HG03469 (cell line): ENCODE measurements at regions not wholly inside any gene's neighbourhood (a gene's known extent, or its start where the extent isn't known, plus 50 kb on each side); places are given as distances from the start of the nearest gene placed in this dataset.

Experiments used
- ATAC-seq: cut with Tn5 transposase; IDR thresholded peaks from one replicate; pipeline ENCODE4 v1.9.1; 2021; ENCODE audit warnings: mild to moderate bottlenecking, moderate library complexity, moderate number of reproducible peaks; ENCODE audit not compliant: unreplicated experiment

- ATAC-seq, result no peak
These were observed 199.8 kb upstream of the NAV3 start for GRCh38 chr12:77630790-77631445.

GRCh38 chr12:77630344-77630743 lies 200.3 kb upstream of the NAV3 start:
- ATAC-seq, result no peak

GRCh38 chr12:77629141-77629540 lies 201.6 kb upstream of the NAV3 start:
- no peak for ATAC-seq

GRCh38 chr12:77625441-77625840 lies 205.3 kb upstream of the NAV3 start:
- ATAC-seq, result no peak

GRCh38 chr12:77619425-77619824 lies 211.3 kb upstream of the NAV3 start:
- no peak for ATAC-seq

- ATAC-seq, result no peak
These were observed 212.9 kb upstream of the NAV3 start for GRCh38 chr12:77617818-77618217.

GRCh38 chr12:77615332-77615731 lies 215.4 kb upstream of the NAV3 start:
- no peak for ATAC-seq

GRCh38 chr12:77613411-77613810 lies 217.3 kb upstream of the NAV3 start:
- ATAC-seq, result no peak

- ATAC-seq, result no peak
These were observed 220.2 kb upstream of the NAV3 start for GRCh38 chr12:77610446-77610845.

GRCh38 chr12:77609016-77609415 lies 221.7 kb upstream of the NAV3 start:
- ATAC-seq, result no peak

GRCh38 chr12:77608271-77608824 lies 222.3 kb upstream of the NAV3 start:
- no peak for ATAC-seq

- no peak for ATAC-seq
These were observed 224.3 kb upstream of the NAV3 start for GRCh38 chr12:77606348-77606747.

GRCh38 chr12:77603946-77604345 lies 226.7 kb upstream of the NAV3 start:
- no peak for ATAC-seq

- ATAC-seq, result no peak
These were observed 229.6 kb upstream of the NAV3 start for GRCh38 chr12:77601069-77601468.

- no peak for ATAC-seq
These were observed 230.2 kb upstream of the NAV3 start for GRCh38 chr12:77600468-77600843.

- ATAC-seq, result peak; percentile 68
These were observed 230.8 kb upstream of the NAV3 start for GRCh38 chr12:77599782-77600467.

GRCh38 chr12:77594366-77594765 lies 236.3 kb upstream of the NAV3 start:
- no peak for ATAC-seq

- ATAC-seq, result no peak
These were observed 237.9 kb upstream of the NAV3 start for GRCh38 chr12:77592836-77593235.

- ATAC-seq, result no peak
These were observed 238.5 kb upstream of the NAV3 start for GRCh38 chr12:77591959-77592743.

- no peak for ATAC-seq
These were observed 240.4 kb upstream of the NAV3 start for GRCh38 chr12:77590306-77590705.

GRCh38 chr12:77584860-77585259 lies 245.8 kb upstream of the NAV3 start:
- no peak for ATAC-seq
